ENCODE measurements at regions not wholly inside any gene's neighbourhood (a gene's known extent, or its start where the extent isn't known, plus 50 kb on each side); places are given as distances from the start of the nearest gene placed in this dataset.

DNA sequence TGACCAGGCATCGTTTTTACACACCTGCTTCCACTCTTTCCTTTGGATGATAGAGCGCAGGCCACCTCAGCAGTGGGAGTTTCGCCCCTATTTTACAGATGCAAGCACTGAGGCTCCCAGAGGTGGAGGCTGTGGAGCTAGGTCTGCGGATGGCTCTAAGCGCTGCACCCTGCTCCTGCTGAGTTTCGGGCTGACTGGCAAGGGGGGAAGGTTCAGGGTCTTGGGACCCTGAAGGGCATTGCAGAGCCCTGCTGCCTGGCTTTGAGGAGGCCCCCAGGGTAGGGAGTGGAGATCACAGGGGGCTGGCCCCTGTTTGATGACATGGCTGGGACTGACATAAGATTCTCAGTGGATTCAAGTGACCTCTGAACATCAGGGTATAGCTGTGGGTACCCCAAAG is 62.8 kb upstream of the NKX1-1 start:
- TF ChIP-seq, protein P1, sequence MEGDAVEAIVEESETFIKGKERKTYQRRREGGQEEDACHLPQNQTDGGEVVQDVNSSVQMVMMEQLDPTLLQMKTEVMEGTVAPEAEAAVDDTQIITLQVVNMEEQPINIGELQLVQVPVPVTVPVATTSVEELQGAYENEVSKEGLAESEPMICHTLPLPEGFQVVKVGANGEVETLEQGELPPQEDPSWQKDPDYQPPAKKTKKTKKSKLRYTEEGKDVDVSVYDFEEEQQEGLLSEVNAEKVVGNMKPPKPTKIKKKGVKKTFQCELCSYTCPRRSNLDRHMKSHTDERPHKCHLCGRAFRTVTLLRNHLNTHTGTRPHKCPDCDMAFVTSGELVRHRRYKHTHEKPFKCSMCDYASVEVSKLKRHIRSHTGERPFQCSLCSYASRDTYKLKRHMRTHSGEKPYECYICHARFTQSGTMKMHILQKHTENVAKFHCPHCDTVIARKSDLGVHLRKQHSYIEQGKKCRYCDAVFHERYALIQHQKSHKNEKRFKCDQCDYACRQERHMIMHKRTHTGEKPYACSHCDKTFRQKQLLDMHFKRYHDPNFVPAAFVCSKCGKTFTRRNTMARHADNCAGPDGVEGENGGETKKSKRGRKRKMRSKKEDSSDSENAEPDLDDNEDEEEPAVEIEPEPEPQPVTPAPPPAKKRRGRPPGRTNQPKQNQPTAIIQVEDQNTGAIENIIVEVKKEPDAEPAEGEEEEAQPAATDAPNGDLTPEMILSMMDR (IDR thresholded peaks at IDR 0.05; ENCODE audit: insufficient read depth, low read length, poor library complexity, severe bottlenecking): no peak
- no peak for TF ChIP-seq EZH2phosphoT487 (conservative IDR thresholded peaks at IDR 0.05; ENCODE audit: low read length)
